ENCODE measurements at regions not wholly inside any gene's neighbourhood (a gene's known extent, or its start where the extent isn't known, plus 50 kb on each side); places are given as distances from the start of the nearest gene placed in this dataset.

DNA sequence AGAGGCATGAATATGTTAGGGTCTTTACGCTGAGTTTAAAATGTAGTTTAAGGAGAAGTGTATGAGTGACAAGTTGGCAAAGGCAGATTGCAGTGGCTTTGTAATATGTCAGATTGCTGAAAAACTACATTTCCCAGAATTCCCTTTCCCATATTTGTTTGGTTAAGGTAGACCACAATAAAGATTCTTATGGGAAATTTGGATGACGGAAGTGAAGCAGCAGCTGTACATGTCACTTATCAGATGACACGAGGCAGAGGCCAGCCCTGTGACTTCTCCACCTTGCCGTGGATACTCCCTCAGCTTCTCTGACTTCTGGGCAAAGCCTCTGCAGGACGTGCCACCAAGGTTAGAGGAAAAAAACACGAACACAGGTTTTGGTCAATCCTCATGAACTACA lies 229.7 kb upstream of the DKK2 start:
- TF ChIP-seq CTCF (IDR thresholded peaks at IDR 0.05) = no peak
- TF ChIP-seq POLR2A (IDR thresholded peaks at IDR 0.05) = no peak
- TF ChIP-seq EP300 (IDR thresholded peaks at IDR 0.05) = no peak
- H3K36me3 ChIP-seq = no peaks in the 10 kb centered on the region
- no peak overlapping the region for H3K4me3 ChIP-seq
- H3K9me3 ChIP-seq = peaks cover 0 to 7% (median 0%) of the 10 kb centered on the region in 4 donors
- no peak overlapping the region for H3K27ac ChIP-seq
- no peaks in the 10 kb centered on the region for H3K27me3 ChIP-seq
- no peaks in the 10 kb centered on the region for H3K4me1 ChIP-seq
- DNase-seq (ENCODE audit: low spot score in 2 of 2) = no peak
- WGBS, 2 donors = 86 to 90% methylated on average over 6 of the region's 6 CpGs

- Histone ChIP-seq H3K27ac (no peak overlapping the region), H3K9me3 (no peaks in the 10 kb centered on the region), H3K4me1 (no peaks in the 10 kb centered on the region), H3K36me3 (no peaks in the 10 kb centered on the region), H3K27me3 (no peaks in the 10 kb centered on the region), H3K4me3 (no peak overlapping the region)
- TF ChIP-seq CTCF (IDR thresholded peaks at IDR 0.05) = no peak
- TF ChIP-seq POLR2A (IDR thresholded peaks at IDR 0.05) = no peak
- TF ChIP-seq EP300 (IDR thresholded peaks at IDR 0.05) = no peak
- no peak for DNase-seq (ENCODE audit: low spot score in 2 of 2)
- WGBS, 2 donors = 76 to 77% methylated on average over 3 of the region's 3 CpGs
These were observed 225.2 kb upstream of the DKK2 start for GRCh38 chr4:107261241-107261874.

DNA sequence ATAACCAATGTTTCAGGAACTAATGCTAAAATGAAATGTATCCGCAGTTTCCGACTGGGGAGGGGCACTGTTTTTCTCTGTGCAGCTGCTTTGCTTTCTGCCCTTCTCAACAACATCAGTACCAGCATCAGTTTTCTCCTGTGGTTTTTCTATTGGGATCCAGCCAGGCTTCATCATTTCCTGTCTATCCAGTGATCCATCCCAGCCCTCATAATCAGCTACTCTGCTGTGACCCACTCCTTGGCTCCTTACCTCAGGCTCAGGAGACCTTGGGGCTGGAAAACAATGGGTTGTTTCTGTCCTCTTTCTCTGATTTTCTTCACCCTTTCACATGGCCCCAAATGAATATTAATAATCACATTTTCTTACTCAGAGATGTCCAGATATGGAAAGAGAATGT lies 222.2 kb upstream of the DKK2 start:
- Histone ChIP-seq H3K27me3 (no peaks in the 10 kb centered on the region), H3K9me3 (no peaks in the 10 kb centered on the region), H3K4me3 (no peak overlapping the region), H3K4me1 (no peaks in the 10 kb centered on the region), H3K36me3 (no peaks in the 10 kb centered on the region), H3K27ac (no peak overlapping the region)
- DNase-seq (ENCODE audit: low spot score in 2 of 2) = no peak
- WGBS, 2 donors = 57 to 79% methylated on average over 2 of the region's 2 CpGs
- no peak for TF ChIP-seq POLR2A (IDR thresholded peaks at IDR 0.05)

DNA sequence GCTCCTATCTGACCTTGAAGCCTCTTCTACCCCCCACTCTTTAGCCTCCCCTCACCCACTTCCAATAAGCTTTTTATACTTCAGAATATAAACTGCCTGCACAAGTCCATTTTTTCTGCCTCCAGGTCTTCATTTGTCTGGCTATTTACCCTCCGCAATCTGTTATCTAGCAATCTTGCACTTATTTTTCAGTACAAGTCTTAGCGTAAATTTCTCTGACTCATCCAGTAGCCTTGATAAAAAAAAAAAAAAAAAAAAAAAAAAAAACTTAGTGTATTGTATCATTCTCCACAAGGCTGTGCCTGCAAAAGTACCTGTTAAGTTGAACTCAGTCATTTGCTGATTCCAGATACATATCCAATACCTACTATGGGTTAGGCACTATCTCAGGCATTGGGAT lies 219.5 kb upstream of the DKK2 start:
- 83 to 96% methylated on average over 2 of the region's 2 CpGs for WGBS, 2 donors
- no peak overlapping the region for H3K27ac ChIP-seq
- DNase-seq (ENCODE audit: low spot score in 2 of 2) = no peak
- no peaks in the 10 kb centered on the region for H3K4me1 ChIP-seq
- H3K36me3 ChIP-seq = no peaks in the 10 kb centered on the region
- no peaks in the 10 kb centered on the region for H3K27me3 ChIP-seq
- no peak overlapping the region for H3K4me3 ChIP-seq
- no peak for TF ChIP-seq CTCF (IDR thresholded peaks at IDR 0.05)
- no peaks in the 10 kb centered on the region for H3K9me3 ChIP-seq

DNA sequence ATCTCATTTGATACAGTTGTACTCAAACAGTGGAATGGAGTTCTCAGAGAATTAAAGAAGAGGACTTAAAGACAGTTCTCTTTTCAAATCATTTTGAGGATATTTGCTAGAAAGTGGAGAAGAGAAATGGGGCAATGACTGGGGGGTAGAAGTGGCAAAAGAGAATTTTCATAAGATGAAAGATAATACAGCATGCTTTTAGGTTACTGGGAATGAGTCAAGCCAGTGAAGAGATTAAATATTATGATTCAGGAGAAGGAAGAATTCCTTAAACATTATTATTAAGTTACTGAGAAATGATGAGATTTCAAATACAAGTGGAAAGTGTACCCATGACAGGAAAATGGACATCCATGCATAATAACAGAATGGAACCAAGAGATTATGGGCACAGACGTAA lies 219.0 kb upstream of the DKK2 start:
- 77 to 91% methylated on average over 1 of the region's 1 CpG for WGBS, 2 donors
- H3K4me1 ChIP-seq = no peaks in the 10 kb centered on the region
- H3K9me3 ChIP-seq = no peaks in the 10 kb centered on the region
- TF ChIP-seq CTCF (IDR thresholded peaks at IDR 0.05) (no peak), EP300 (IDR thresholded peaks at IDR 0.05) (no peak), POLR2A (IDR thresholded peaks at IDR 0.05) (no peak)
- H3K27ac ChIP-seq = no peak overlapping the region
- no peak for DNase-seq (ENCODE audit: low spot score in 2 of 2)
- no peaks in the 10 kb centered on the region for H3K36me3 ChIP-seq
- H3K4me3 ChIP-seq = no peak overlapping the region
- H3K27me3 ChIP-seq = no peaks in the 10 kb centered on the region

- Histone ChIP-seq H3K4me1 (no peaks in the 10 kb centered on the region), H3K36me3 (no peaks in the 10 kb centered on the region), H3K27ac (no peak overlapping the region), H3K9me3 (no peaks in the 10 kb centered on the region), H3K4me3 (no peak overlapping the region), H3K27me3 (no peaks in the 10 kb centered on the region)
- WGBS, 2 donors = 73 to 77% methylated on average over 3 of the region's 3 CpGs
- TF ChIP-seq CTCF (IDR thresholded peaks at IDR 0.05) = no peak
- no peak for TF ChIP-seq EP300 (IDR thresholded peaks at IDR 0.05)
- TF ChIP-seq POLR2A (IDR thresholded peaks at IDR 0.05) = no peak
- no peak for DNase-seq (ENCODE audit: low spot score in 2 of 2)
These were observed 217.5 kb upstream of the DKK2 start for GRCh38 chr4:107253579-107254068.
